ENCODE measurements at regions not wholly inside any gene's neighbourhood (a gene's known extent, or its start where the extent isn't known, plus 50 kb on each side); places are given as distances from the start of the nearest gene placed in this dataset.
A peak's percentile ranks its signal among the peaks of the same experiment; 100 is the strongest.

GRCh38 chr3:184651904-184652303 lies 60.0 kb downstream of the MAGEF1 start:
- no peak overlapping the region for H3K27ac ChIP-seq
- TF ChIP-seq, protein P1, sequence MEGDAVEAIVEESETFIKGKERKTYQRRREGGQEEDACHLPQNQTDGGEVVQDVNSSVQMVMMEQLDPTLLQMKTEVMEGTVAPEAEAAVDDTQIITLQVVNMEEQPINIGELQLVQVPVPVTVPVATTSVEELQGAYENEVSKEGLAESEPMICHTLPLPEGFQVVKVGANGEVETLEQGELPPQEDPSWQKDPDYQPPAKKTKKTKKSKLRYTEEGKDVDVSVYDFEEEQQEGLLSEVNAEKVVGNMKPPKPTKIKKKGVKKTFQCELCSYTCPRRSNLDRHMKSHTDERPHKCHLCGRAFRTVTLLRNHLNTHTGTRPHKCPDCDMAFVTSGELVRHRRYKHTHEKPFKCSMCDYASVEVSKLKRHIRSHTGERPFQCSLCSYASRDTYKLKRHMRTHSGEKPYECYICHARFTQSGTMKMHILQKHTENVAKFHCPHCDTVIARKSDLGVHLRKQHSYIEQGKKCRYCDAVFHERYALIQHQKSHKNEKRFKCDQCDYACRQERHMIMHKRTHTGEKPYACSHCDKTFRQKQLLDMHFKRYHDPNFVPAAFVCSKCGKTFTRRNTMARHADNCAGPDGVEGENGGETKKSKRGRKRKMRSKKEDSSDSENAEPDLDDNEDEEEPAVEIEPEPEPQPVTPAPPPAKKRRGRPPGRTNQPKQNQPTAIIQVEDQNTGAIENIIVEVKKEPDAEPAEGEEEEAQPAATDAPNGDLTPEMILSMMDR (conservative IDR thresholded peaks at IDR 0.05): no peak

DNA sequence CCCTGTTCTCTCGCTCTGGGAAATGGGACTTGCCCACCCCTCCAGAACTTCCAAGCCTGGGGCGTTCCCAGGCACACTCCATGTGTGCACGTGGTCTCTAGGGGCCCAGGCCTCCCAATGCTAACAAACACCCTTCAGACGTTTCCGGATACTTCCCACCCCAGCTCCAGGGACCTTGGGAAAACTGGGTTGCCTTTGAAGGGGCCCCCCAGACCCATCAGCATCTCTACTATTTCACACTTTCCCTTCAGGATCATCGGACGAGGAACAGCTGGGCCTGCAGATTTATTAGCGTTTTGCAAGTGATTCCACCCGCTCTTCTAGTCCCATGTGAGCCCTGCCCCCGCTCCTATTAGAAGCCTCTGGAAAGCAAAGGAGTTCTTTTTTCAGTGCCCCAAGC lies 63.2 kb downstream of the MAGEF1 start:
- TF ChIP-seq, protein P1 (conservative IDR thresholded peaks at IDR 0.05): no peak
- no peak overlapping the region for H3K27ac ChIP-seq

DNA sequence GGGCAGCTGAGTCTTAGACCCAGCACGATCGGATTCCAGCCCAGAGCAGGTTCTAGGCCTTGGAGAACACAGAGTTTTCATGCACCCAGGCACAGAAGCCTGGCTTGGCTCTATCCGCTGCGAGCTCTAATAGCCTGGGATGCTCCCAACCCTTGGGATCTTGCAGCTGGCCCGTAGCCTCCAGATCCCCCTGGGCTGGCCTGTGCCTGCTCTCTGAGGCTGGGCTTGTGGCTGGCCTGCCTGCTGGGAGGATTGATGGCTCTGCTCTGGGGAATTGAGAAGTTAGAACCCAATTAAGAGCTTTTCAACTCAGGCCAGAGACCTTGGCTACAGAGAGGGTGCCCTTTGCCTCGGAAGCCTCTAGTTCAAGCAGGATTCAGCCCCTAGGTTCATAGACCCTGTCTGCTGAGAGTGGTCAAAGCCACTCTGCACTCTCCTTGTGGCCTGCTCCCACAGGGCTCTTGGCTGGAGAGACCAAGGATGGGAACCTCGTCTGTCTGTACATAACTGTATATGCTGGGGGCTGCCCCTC lies 64.4 kb downstream of the MAGEF1 start:
- TF ChIP-seq, protein P1 (conservative IDR thresholded peaks at IDR 0.05): no peak
- no peak overlapping the region for H3K27ac ChIP-seq

- TF ChIP-seq, protein P1 (conservative IDR thresholded peaks at IDR 0.05): no peak
- H3K27ac ChIP-seq: peak overlapping the region; percentile 36
Observed at GRCh38 chr3:184645336-184645735, 66.5 kb downstream of the MAGEF1 start.

DNA sequence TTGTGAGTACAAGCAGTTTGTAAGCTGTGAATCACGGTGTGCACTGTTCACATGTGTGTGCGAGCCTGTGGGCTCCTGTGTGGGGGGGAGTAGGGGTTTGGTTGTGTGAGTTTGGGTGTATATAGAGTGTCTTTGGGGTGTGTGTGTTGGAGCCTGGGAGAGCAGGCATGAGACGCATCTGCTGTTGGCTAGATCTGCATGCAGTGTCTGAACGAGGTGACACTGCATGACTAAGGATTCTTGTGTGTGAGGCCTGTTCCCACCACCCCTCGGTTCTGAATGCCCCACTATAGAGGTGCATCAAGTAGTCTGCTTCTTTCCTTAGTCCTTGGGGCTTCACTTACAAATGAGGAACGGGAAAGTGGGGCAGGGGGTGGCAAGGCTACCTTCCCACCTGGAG lies 68.4 kb downstream of the MAGEF1 start:
- H3K27ac ChIP-seq: no peak overlapping the region
- TF ChIP-seq, protein P1 (conservative IDR thresholded peaks at IDR 0.05): no peak

- no peak overlapping the region for H3K27ac ChIP-seq
- TF ChIP-seq, protein P1 (conservative IDR thresholded peaks at IDR 0.05): no peak
Observed at GRCh38 chr3:184642631-184643285, 69.1 kb downstream of the MAGEF1 start.

GRCh38 chr3:184641430-184641829 lies 70.4 kb downstream of the MAGEF1 start:
- no peak overlapping the region for H3K27ac ChIP-seq
- TF ChIP-seq, protein P1 (conservative IDR thresholded peaks at IDR 0.05): no peak
